ENCODE measurements at regions not wholly inside any gene's neighbourhood (a gene's known extent, or its start where the extent isn't known, plus 50 kb on each side); places are given as distances from the start of the nearest gene placed in this dataset.

- no peaks in the 10 kb centered on the region for H4K20me1 ChIP-seq (ENCODE audit: insufficient read depth, poor library complexity, severe bottlenecking)
- no peak overlapping the region for H3K4me2 ChIP-seq
- H3K79me2 ChIP-seq = no peaks in the 10 kb centered on the region
- H3K9me2 ChIP-seq (replicated peaks; ENCODE audit: insufficient read depth) = no peaks in the 10 kb centered on the region
- WGBS (ENCODE audit: low lambda C conversion rate, missing lambda C conversion rate) = 53% methylated on average over 3 of the region's 3 CpGs
- no peaks in the 10 kb centered on the region for H3K36me3 ChIP-seq (replicated peaks; ENCODE audit: insufficient read depth, low read depth)
- no peaks in the 10 kb centered on the region for H3K27me3 ChIP-seq
- H3K4me3 ChIP-seq = no peak overlapping the region
- H2AFZ ChIP-seq = no peak overlapping the region
- H3K9me3 ChIP-seq (ENCODE audit: low read depth) = no peaks in the 10 kb centered on the region
- no peak for DNase-seq (ENCODE audit: low spot score)
- H3K4me1 ChIP-seq (ENCODE audit: insufficient read depth) = no peaks in the 10 kb centered on the region
- no peak overlapping the region for H3K27ac ChIP-seq
- TF ChIP-seq CTCF (IDR thresholded peaks at IDR 0.05; ENCODE audit: poor library complexity) = no peak
- TF ChIP-seq EZH2 (IDR thresholded peaks at IDR 0.05; ENCODE audit: borderline replicate concordance) = no peak
- TF ChIP-seq EZH2phosphoT487 (IDR thresholded peaks at IDR 0.05; ENCODE audit: low read depth, severe bottlenecking, unreplicated experiment) = no peak
Measured at GRCh38 chr12:43222796-43223195, 329.2 kb downstream of the ADAMTS20 start.

- Histone ChIP-seq H3K79me2 (no peaks in the 10 kb centered on the region), H3K4me3 (no peak overlapping the region), H3K27me3 (no peaks in the 10 kb centered on the region), H3K9me3 (ENCODE audit: low read depth) (no peaks in the 10 kb centered on the region), H4K20me1 (ENCODE audit: insufficient read depth, poor library complexity, severe bottlenecking) (no peaks in the 10 kb centered on the region), H3K4me1 (ENCODE audit: insufficient read depth) (no peaks in the 10 kb centered on the region), H3K9me2 (replicated peaks; ENCODE audit: insufficient read depth) (no peaks in the 10 kb centered on the region), H3K36me3 (replicated peaks; ENCODE audit: insufficient read depth, low read depth) (no peaks in the 10 kb centered on the region), H2AFZ (no peak overlapping the region), H3K27ac (no peak overlapping the region), H3K4me2 (no peak overlapping the region)
- 93% methylated on average over 4 of the region's 4 CpGs for WGBS (ENCODE audit: low lambda C conversion rate, missing lambda C conversion rate)
- DNase-seq (ENCODE audit: low spot score) = no peak
- no peak for TF ChIP-seq CTCF (IDR thresholded peaks at IDR 0.05; ENCODE audit: poor library complexity)
- TF ChIP-seq EZH2phosphoT487 (IDR thresholded peaks at IDR 0.05; ENCODE audit: low read depth, severe bottlenecking, unreplicated experiment) = no peak
- no peak for TF ChIP-seq EZH2 (IDR thresholded peaks at IDR 0.05; ENCODE audit: borderline replicate concordance)
Measured at GRCh38 chr12:43221216-43221615, 330.8 kb downstream of the ADAMTS20 start.

DNA sequence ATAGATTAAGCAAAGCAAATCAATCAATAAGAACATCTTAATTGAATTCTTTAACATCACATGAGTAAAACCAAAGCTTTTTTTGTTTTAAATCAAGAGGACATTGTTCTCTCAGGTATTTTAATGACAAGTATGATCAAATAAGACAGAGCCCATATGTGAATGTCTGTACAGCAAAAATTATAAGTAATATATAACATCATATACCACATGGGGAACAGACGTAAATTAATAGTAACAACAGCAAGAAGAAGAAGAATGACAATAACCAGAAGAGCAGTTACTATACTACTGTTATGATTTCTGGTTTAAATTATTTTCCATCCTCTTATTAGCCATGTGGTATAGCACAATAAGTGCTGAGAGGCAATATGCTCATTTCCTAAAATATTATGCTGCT lies 335.5 kb downstream of the ADAMTS20 start:
- H3K4me1 ChIP-seq (ENCODE audit: insufficient read depth) = peaks cover under 1% of the 10 kb centered on the region
- no peaks in the 10 kb centered on the region for H3K9me2 ChIP-seq (replicated peaks; ENCODE audit: insufficient read depth)
- no peaks in the 10 kb centered on the region for H3K27me3 ChIP-seq
- H3K4me3 ChIP-seq = no peak overlapping the region
- DNase-seq (ENCODE audit: low spot score) = no peak
- H3K4me2 ChIP-seq = no peak overlapping the region
- H3K36me3 ChIP-seq (replicated peaks; ENCODE audit: insufficient read depth, low read depth) = no peaks in the 10 kb centered on the region
- TF ChIP-seq EZH2 (IDR thresholded peaks at IDR 0.05; ENCODE audit: borderline replicate concordance) = no peak
- TF ChIP-seq CTCF (IDR thresholded peaks at IDR 0.05; ENCODE audit: poor library complexity) = no peak
- TF ChIP-seq EZH2phosphoT487 (IDR thresholded peaks at IDR 0.05; ENCODE audit: low read depth, severe bottlenecking, unreplicated experiment) = no peak
- no peak overlapping the region for H2AFZ ChIP-seq
- no peaks in the 10 kb centered on the region for H4K20me1 ChIP-seq (ENCODE audit: insufficient read depth, poor library complexity, severe bottlenecking)
- 70% methylated on average over 1 of the region's 1 CpG for WGBS (ENCODE audit: low lambda C conversion rate, missing lambda C conversion rate)
- no peaks in the 10 kb centered on the region for H3K79me2 ChIP-seq
- H3K27ac ChIP-seq = peak overlapping the region; percentile 29
- no peaks in the 10 kb centered on the region for H3K9me3 ChIP-seq (ENCODE audit: low read depth)

DNA sequence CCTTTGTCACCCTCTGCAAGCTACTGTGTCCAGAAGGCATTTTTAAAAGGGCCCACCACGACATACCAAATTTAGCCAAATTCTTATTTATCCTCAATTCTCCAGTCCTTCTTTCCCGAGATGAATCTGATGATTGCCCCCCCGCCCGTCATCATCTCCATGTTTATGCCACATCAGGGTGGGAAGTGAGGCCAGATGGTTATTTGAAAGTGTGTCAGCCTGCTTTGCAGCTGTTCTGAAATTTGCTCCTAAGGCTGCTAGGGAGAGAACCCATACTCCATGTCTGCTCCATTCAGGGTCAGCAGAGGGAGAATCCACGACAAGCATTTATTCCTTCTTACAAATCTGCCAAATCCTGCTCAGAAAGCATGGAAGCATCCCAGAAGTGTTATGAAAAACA lies 337.8 kb downstream of the ADAMTS20 start:
- WGBS (ENCODE audit: low lambda C conversion rate, missing lambda C conversion rate) = 81% methylated on average over 5 of the region's 5 CpGs
- H3K79me2 ChIP-seq = no peaks in the 10 kb centered on the region
- TF ChIP-seq EZH2 (IDR thresholded peaks at IDR 0.05; ENCODE audit: borderline replicate concordance) = no peak
- TF ChIP-seq EZH2phosphoT487 (IDR thresholded peaks at IDR 0.05; ENCODE audit: low read depth, severe bottlenecking, unreplicated experiment) = no peak
- no peak for TF ChIP-seq CTCF (IDR thresholded peaks at IDR 0.05; ENCODE audit: poor library complexity)
- H3K4me2 ChIP-seq = no peak overlapping the region
- H3K4me3 ChIP-seq = no peak overlapping the region
- H3K27ac ChIP-seq = no peak overlapping the region
- H3K36me3 ChIP-seq (replicated peaks; ENCODE audit: insufficient read depth, low read depth) = no peaks in the 10 kb centered on the region
- H3K9me2 ChIP-seq (replicated peaks; ENCODE audit: insufficient read depth) = no peaks in the 10 kb centered on the region
- H3K27me3 ChIP-seq = no peaks in the 10 kb centered on the region
- peaks cover 9% of the 10 kb centered on the region for H3K4me1 ChIP-seq (ENCODE audit: insufficient read depth)
- no peak overlapping the region for H2AFZ ChIP-seq
- DNase-seq (ENCODE audit: low spot score) = no peak
- H3K9me3 ChIP-seq (ENCODE audit: low read depth) = no peaks in the 10 kb centered on the region
- H4K20me1 ChIP-seq (ENCODE audit: insufficient read depth, poor library complexity, severe bottlenecking) = no peaks in the 10 kb centered on the region
